ENCODE measurements at regions not wholly inside any gene's neighbourhood (a gene's known extent, or its start where the extent isn't known, plus 50 kb on each side); places are given as distances from the start of the nearest gene placed in this dataset.

GRCh38 chr13:30370916-30371521 is 51.3 kb upstream of the UBE2L5 start:
- Histone ChIP-seq H3K36me3 (no peaks in the 10 kb centered on the region), H3K27me3 (no peaks in the 10 kb centered on the region), H3K4me3 (no peak overlapping the region), H3K9me3 (no peaks in the 10 kb centered on the region), H3K27ac (peak overlapping the region; percentile 71 to 86 (median 77)), H3K4me1 (peaks cover 5 to 30% (median 14%) of the 10 kb centered on the region in 3 donors)
- intact Hi-C loops (cut with DNase I), result no loop called here
- no peak for DNase-seq
- TF ChIP-seq POLR2A (IDR thresholded peaks at IDR 0.05) (no peak), CTCF (IDR thresholded peaks at IDR 0.05) (no peak)
- 86 to 87% methylated on average over 3 to 4 of the region's 4 CpGs for WGBS, 2 donors

GRCh38 chr13:30371649-30372265 is 50.5 kb upstream of the UBE2L5 start:
- 18 to 21% methylated on average over 14 of the region's 14 CpGs for WGBS, 2 donors
- no peaks in the 10 kb centered on the region for H3K36me3 ChIP-seq
- no peaks in the 10 kb centered on the region for H3K27me3 ChIP-seq
- H3K27ac ChIP-seq, result peak overlapping the region; percentile 71 to 86 (median 77)
- DNase-seq, result peak; percentile 29
- H3K4me1 ChIP-seq, result peaks cover 11 to 38% (median 14%) of the 10 kb centered on the region in 3 donors
- peak overlapping the region in 1 of 4 donors; percentile 29 for H3K4me3 ChIP-seq
- peak in 2 of 6 experiments; percentile 4 to 18 for TF ChIP-seq CTCF (IDR thresholded peaks at IDR 0.05)
- no peak for TF ChIP-seq POLR2A (IDR thresholded peaks at IDR 0.05)
- H3K9me3 ChIP-seq, result no peaks in the 10 kb centered on the region
- intact Hi-C loops (cut with DNase I), result no loop called here

Measured in esophagus squamous epithelium (tissue), 5 donors.